Osteoblast (primary cell): ENCODE measurements at regions not wholly inside any gene's neighbourhood (a gene's known extent, or its start where the extent isn't known, plus 50 kb on each side); places are given as distances from the start of the nearest gene placed in this dataset.
"Not testable (repeated sequence)": the region's sequence is repeated elsewhere in the genome, so short reads cannot be mapped to it uniquely, and the experiment has no call there.

Experiments
- DNase-seq: peaks from one replicate; pipeline ENCODE4 v3.0.0; 2011; ENCODE audit warnings: low spot score, mixed read lengths; ENCODE audit not compliant: insufficient read length; ENCODE audit errors: missing footprints
- H2AFZ ChIP-seq: 2 replicates; pipeline ENCODE4 v1.6.0; 2011; ENCODE audit warnings: mild to moderate bottlenecking, low read length
- H3K27ac ChIP-seq: 2 replicates; pipeline ENCODE4 v1.5.1; 2011; ENCODE audit warnings: mild to moderate bottlenecking, low read depth, low read length, moderate library complexity
- H3K27me3 ChIP-seq: 2 replicates; pipeline ENCODE4 v1.6.0; 2012; ENCODE audit warnings: mild to moderate bottlenecking, control low read depth, inconsistent platforms, low read length, moderate library complexity; ENCODE audit not compliant: insufficient read depth
- H3K36me3 ChIP-seq: 2 replicates; pipeline ENCODE4 v1.5.1; 2011; ENCODE audit warnings: mild to moderate bottlenecking, low read length, control low read depth, moderate library complexity; ENCODE audit not compliant: insufficient read depth
- H3K4me1 ChIP-seq: 2 replicates; pipeline ENCODE4 v1.5.1; 2011; ENCODE audit warnings: mild to moderate bottlenecking, low read length, control low read depth, moderate library complexity; ENCODE audit not compliant: insufficient read depth
- H3K4me2 ChIP-seq: 2 replicates; pipeline ENCODE4 v1.6.0; 2011; ENCODE audit warnings: mild to moderate bottlenecking, low read length; ENCODE audit not compliant: insufficient read depth
- H3K4me3 ChIP-seq: fragments of 200-600 bp; sonication (generic); 3 replicates; pipeline ENCODE4 v1.5.1; 2012; ENCODE audit warnings: mild to moderate bottlenecking, low read length, inconsistent platforms; ENCODE audit not compliant: insufficient read depth
- H3K79me2 ChIP-seq: 2 replicates; pipeline ENCODE4 v1.6.0; 2012; ENCODE audit warnings: mild to moderate bottlenecking, low read length, control low read depth, inconsistent platforms; ENCODE audit not compliant: insufficient read depth
- H3K9me3 ChIP-seq: 2 replicates; pipeline ENCODE4 v1.5.1; 2011; ENCODE audit warnings: low read depth, low read length, control low read depth
- H4K20me1 ChIP-seq: 2 replicates; pipeline ENCODE4 v1.6.0; 2012; ENCODE audit warnings: mild to moderate bottlenecking, low read length, control low read depth; ENCODE audit not compliant: insufficient read depth
- CTCF ChIP-seq: IDR thresholded peaks from 2 replicates; pipeline ENCODE4 v1.5.1; 2011; ENCODE audit warnings: mild to moderate bottlenecking, low read depth, low read length, moderate library complexity; ENCODE audit errors: extremely low read depth

- Histone ChIP-seq H3K27me3 (peaks cover 8% of the 10 kb centered on the region), H4K20me1 (no peaks in the 10 kb centered on the region), H2AFZ (no peak overlapping the region), H3K9me3 (no peaks in the 10 kb centered on the region), H3K79me2 (no peaks in the 10 kb centered on the region), H3K4me2 (no peak overlapping the region), H3K4me3 (no peak overlapping the region), H3K4me1 (no peaks in the 10 kb centered on the region), H3K36me3 (no peaks in the 10 kb centered on the region), H3K27ac (no peak overlapping the region)
- TF ChIP-seq CTCF, result peak; percentile 73
- DNase-seq, result peak; percentile 88
These were observed 370.0 kb upstream of the FRG2C start for GRCh38 chr3:75294124-75294523.

GRCh38 chr3:75295013-75295412 is 369.1 kb upstream of the FRG2C start:
- no peak overlapping the region for H2AFZ ChIP-seq
- no peaks in the 10 kb centered on the region for H4K20me1 ChIP-seq

GRCh38 chr3:75296858-75297257 is 367.3 kb upstream of the FRG2C start:
- Histone ChIP-seq H3K36me3 (no peaks in the 10 kb centered on the region), H3K27ac (no peak overlapping the region), H3K27me3 (peaks cover 11% of the 10 kb centered on the region), H3K4me3 (no peak overlapping the region), H3K4me2 (no peak overlapping the region), H3K79me2 (no peaks in the 10 kb centered on the region), H3K9me3 (no peaks in the 10 kb centered on the region), H4K20me1 (no peaks in the 10 kb centered on the region), H3K4me1 (no peaks in the 10 kb centered on the region), H2AFZ (no peak overlapping the region)
- DNase-seq, result no peak
- TF ChIP-seq CTCF, result no peak

More at GRCh38 chr3:75295013-75295412, 369.1 kb upstream of the FRG2C start:
- no peak for TF ChIP-seq CTCF
- no peak overlapping the region for H3K4me2 ChIP-seq
- no peak overlapping the region for H3K27ac ChIP-seq
- DNase-seq, result no peak
- H3K9me3 ChIP-seq, result no peaks in the 10 kb centered on the region
- H3K27me3 ChIP-seq, result peaks cover 8% of the 10 kb centered on the region
- H3K4me1 ChIP-seq, result no peaks in the 10 kb centered on the region
- H3K4me3 ChIP-seq, result no peak overlapping the region
- no peaks in the 10 kb centered on the region for H3K36me3 ChIP-seq
- no peaks in the 10 kb centered on the region for H3K79me2 ChIP-seq

GRCh38 chr3:75300606-75301005 is 363.5 kb upstream of the FRG2C start:
- Histone ChIP-seq H3K36me3 (no peaks in the 10 kb centered on the region), H3K4me2 (no peak overlapping the region), H3K27me3 (peaks cover 20% of the 10 kb centered on the region), H4K20me1 (no peaks in the 10 kb centered on the region), H3K79me2 (no peaks in the 10 kb centered on the region), H3K27ac (no peak overlapping the region), H3K4me3 (no peak overlapping the region), H2AFZ (no peak overlapping the region), H3K9me3 (no peaks in the 10 kb centered on the region), H3K4me1 (no peaks in the 10 kb centered on the region)
- TF ChIP-seq CTCF, result no peak
- no peak for DNase-seq

GRCh38 chr3:75301050-75301449 is 363.1 kb upstream of the FRG2C start:
- H3K36me3 ChIP-seq, H2AFZ ChIP-seq, H3K4me3 ChIP-seq, H3K27ac ChIP-seq, H3K9me3 ChIP-seq, H4K20me1 ChIP-seq, DNase-seq, H3K4me1 ChIP-seq, H3K4me2 ChIP-seq, H3K79me2 ChIP-seq: not testable (repeated sequence)
- peaks cover 20% of the 10 kb centered on the region for H3K27me3 ChIP-seq
